Sigmoid colon (tissue), 6 donors: ENCODE measurements at regions not wholly inside any gene's neighbourhood (a gene's known extent, or its start where the extent isn't known, plus 50 kb on each side); places are given as distances from the start of the nearest gene placed in this dataset.

ENCODE experiments used
- DNase-seq: peaks from one replicate; pipeline ENCODE4 v3.0.0-alpha.2; 2019
- H3K27ac ChIP-seq, 4 donors: fragments of 200-600 bp; sonication (generic); one replicate each; pipeline ENCODE4 v1.5.1; 2016 to 2019; ENCODE audit warnings: mild to moderate bottlenecking in 1 of 4
- H3K27me3 ChIP-seq, 3 donors: fragments of 200-600 bp; sonication (generic); one replicate each; pipeline ENCODE4 v1.5.1; 2019; ENCODE audit warnings: mild to moderate bottlenecking in 1 of 3
- H3K36me3 ChIP-seq, 4 donors: fragments of 200-600 bp; sonication (generic); one replicate each; pipeline ENCODE4 v1.5.1; 2016 to 2019
- H3K4me1 ChIP-seq, 4 donors: fragments of 200-600 bp; sonication (generic); one replicate each; pipeline ENCODE4 v1.5.1; 2017 to 2019
- H3K4me3 ChIP-seq, 4 donors: fragments of 200-600 bp; sonication (generic); one replicate each; pipeline ENCODE4 v1.5.1; 2017 to 2019; ENCODE audit warnings: mild to moderate bottlenecking in 2 of 4, moderate library complexity in 1 of 4
- H3K9me3 ChIP-seq, 4 donors: fragments of 200-600 bp in 3 of 4; sonication (generic) in 3 of 4; one replicate each; pipeline versions ENCODE4 v1.5.1 to v1.6.1; 2013 to 2019
- EP300 ChIP-seq, 4 donors: sonication (generic); formaldehyde crosslinking; IDR thresholded peaks; one replicate each; pipeline ENCODE4 v1.6.1; 2017; ENCODE audit warnings: antibody characterized with exemption in 4 of 4
- POLR2A ChIP-seq, 2 donors: fragments of 450-650 bp; IDR thresholded peaks; one replicate each; pipeline ENCODE4 v1.6.1; 2016; ENCODE audit warnings: antibody characterized with exemption in 2 of 2, mild to moderate bottlenecking in 2 of 2, moderate library complexity in 2 of 2
- POLR2AphosphoS5 ChIP-seq, 4 donors: sonication (generic); formaldehyde crosslinking; IDR thresholded peaks; one replicate each; pipeline ENCODE4 v1.6.1; 2017; ENCODE audit warnings: antibody characterized with exemption in 4 of 4
- WGBS, 2 donors: extraction: QIAGEN DNeasy Blood & Tissue Kit; methylation state at CpG; one replicate each; pipeline ENCODE4 v1.1.7; 2013; 5-methylcytosine and 5-hydroxymethylcytosine counted together
- intact Hi-C: fragments of 100-400 bp; cut with DNase I; formaldehyde crosslinking; loops from one replicate; pipeline ENCODE4 v1.15.1; 2023
- TF ChIP-seq, protein P1 (sequence below), 4 experiments: fragments of 450-650 bp in 3 of 4; fragments of 200-600 bp in 1 of 4; IDR thresholded peaks; one replicate each; pipeline ENCODE4 v1.5.1; 2016 to 2019; ENCODE audit warnings: antibody characterized with exemption in 4 of 4, mild to moderate bottlenecking in 3 of 4, moderate library complexity in 2 of 4
- donor health status: healthy with polysubstance abuse.
- donor health status: healthy.

GRCh38 chr13:73715911-73716510 is 418.2 kb downstream of the KLF12 start:
- H3K36me3 ChIP-seq = peaks cover 0 to 36% (median 1%) of the 10 kb centered on the region in 4 donors
- no peak overlapping the region for H3K4me3 ChIP-seq
- no peaks in the 10 kb centered on the region for H3K27me3 ChIP-seq
- intact Hi-C loops = no loop called here
- no peak for DNase-seq
- no peaks in the 10 kb centered on the region for H3K9me3 ChIP-seq
- no peaks in the 10 kb centered on the region for H3K4me1 ChIP-seq
- 68 to 69% methylated on average over 2 of the region's 2 CpGs for WGBS, 2 donors
- no peak overlapping the region for H3K27ac ChIP-seq
- TF ChIP-seq POLR2A (IDR thresholded peaks at IDR 0.05) = no peak
- TF ChIP-seq, protein P1, sequence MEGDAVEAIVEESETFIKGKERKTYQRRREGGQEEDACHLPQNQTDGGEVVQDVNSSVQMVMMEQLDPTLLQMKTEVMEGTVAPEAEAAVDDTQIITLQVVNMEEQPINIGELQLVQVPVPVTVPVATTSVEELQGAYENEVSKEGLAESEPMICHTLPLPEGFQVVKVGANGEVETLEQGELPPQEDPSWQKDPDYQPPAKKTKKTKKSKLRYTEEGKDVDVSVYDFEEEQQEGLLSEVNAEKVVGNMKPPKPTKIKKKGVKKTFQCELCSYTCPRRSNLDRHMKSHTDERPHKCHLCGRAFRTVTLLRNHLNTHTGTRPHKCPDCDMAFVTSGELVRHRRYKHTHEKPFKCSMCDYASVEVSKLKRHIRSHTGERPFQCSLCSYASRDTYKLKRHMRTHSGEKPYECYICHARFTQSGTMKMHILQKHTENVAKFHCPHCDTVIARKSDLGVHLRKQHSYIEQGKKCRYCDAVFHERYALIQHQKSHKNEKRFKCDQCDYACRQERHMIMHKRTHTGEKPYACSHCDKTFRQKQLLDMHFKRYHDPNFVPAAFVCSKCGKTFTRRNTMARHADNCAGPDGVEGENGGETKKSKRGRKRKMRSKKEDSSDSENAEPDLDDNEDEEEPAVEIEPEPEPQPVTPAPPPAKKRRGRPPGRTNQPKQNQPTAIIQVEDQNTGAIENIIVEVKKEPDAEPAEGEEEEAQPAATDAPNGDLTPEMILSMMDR (IDR thresholded peaks at IDR 0.05) = no peak
- no peak for TF ChIP-seq POLR2AphosphoS5 (IDR thresholded peaks at IDR 0.05)
- TF ChIP-seq EP300 (IDR thresholded peaks at IDR 0.05) = no peak

GRCh38 chr13:73715114-73715910 is 418.9 kb downstream of the KLF12 start:
- no peak for TF ChIP-seq EP300 (IDR thresholded peaks at IDR 0.05)
- TF ChIP-seq, protein P1 (IDR thresholded peaks at IDR 0.05) = no peak
- no peak for TF ChIP-seq POLR2AphosphoS5 (IDR thresholded peaks at IDR 0.05)
- no peak for TF ChIP-seq POLR2A (IDR thresholded peaks at IDR 0.05)
- H3K4me3 ChIP-seq = no peak overlapping the region
- peaks cover 0 to 39% (median 1%) of the 10 kb centered on the region in 4 donors for H3K36me3 ChIP-seq
- no peak for DNase-seq
- no peaks in the 10 kb centered on the region for H3K4me1 ChIP-seq
- intact Hi-C loops = no loop called here
- no peak overlapping the region for H3K27ac ChIP-seq
- no peaks in the 10 kb centered on the region for H3K27me3 ChIP-seq
- WGBS, 2 donors = 87 to 89% methylated on average over 15 of the region's 15 CpGs
- no peaks in the 10 kb centered on the region for H3K9me3 ChIP-seq

GRCh38 chr13:73714522-73714921 is 419.7 kb downstream of the KLF12 start:
- intact Hi-C loops = no loop called here
- Histone ChIP-seq H3K27me3 (no peaks in the 10 kb centered on the region), H3K4me1 (no peaks in the 10 kb centered on the region), H3K4me3 (no peak overlapping the region), H3K27ac (no peak overlapping the region), H3K36me3 (peaks cover 0 to 39% (median 1%) of the 10 kb centered on the region in 4 donors), H3K9me3 (no peaks in the 10 kb centered on the region)
- TF ChIP-seq POLR2AphosphoS5 (IDR thresholded peaks at IDR 0.05) = no peak
- TF ChIP-seq EP300 (IDR thresholded peaks at IDR 0.05) = no peak
- TF ChIP-seq, protein P1 (IDR thresholded peaks at IDR 0.05) = no peak
- no peak for TF ChIP-seq POLR2A (IDR thresholded peaks at IDR 0.05)
- DNase-seq = no peak
- WGBS, 2 donors = 97 to 98% methylated on average over 2 of the region's 2 CpGs

DNA sequence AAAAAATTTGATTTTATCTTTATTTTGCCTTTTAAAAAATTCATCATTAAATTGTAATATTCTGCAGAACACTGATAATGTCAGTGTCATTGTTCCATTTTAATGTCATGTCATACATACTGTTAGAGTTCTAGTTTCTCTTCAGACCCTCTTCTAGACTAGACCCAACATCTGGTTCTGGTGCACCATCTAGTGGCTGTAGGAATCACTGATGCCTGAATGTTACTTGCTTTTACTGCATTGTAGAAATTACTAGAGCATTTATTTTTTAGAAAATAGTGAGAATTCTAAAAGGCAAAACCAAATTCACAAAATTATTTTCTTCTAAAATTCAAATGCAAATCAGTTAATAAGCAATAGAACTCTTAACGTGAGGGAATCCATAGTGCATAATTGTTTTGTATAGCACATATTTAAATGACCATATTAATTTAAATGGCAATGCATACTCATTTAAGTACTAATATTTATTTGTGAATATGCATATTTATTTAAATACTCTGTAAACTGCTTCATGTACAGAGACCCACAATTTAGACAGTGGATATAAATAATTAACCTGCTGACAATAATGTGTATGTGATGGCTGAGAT is 425.7 kb downstream of the KLF12 start:
- intact Hi-C loops = loop anchor here (5.0 kb wide), 1 partner anchor 651 kb away; the partner anchor contains the start of gene KLF5
- no peak overlapping the region for H3K27ac ChIP-seq
- 7 to 23% methylated on average over 1 of the region's 1 CpG for WGBS, 2 donors
- H3K9me3 ChIP-seq = no peaks in the 10 kb centered on the region
- no peaks in the 10 kb centered on the region for H3K4me1 ChIP-seq
- TF ChIP-seq POLR2AphosphoS5 (IDR thresholded peaks at IDR 0.05) (no peak), POLR2A (IDR thresholded peaks at IDR 0.05) (no peak), EP300 (IDR thresholded peaks at IDR 0.05) (no peak)
- TF ChIP-seq, protein P1 (IDR thresholded peaks at IDR 0.05) = peak in 3 of 4 experiments; percentile 56 to 76 (median 67)
- H3K4me3 ChIP-seq = no peak overlapping the region
- H3K36me3 ChIP-seq = peaks cover 0 to 18% (median 1%) of the 10 kb centered on the region in 4 donors
- DNase-seq = no peak
- no peaks in the 10 kb centered on the region for H3K27me3 ChIP-seq
